Hematopoietic multipotent progenitor cell treated with erythropoietin and hydrocortisone succinate and interleukin-3 and kit ligand, for 6 days (in vitro differentiated cells): ENCODE measurements at regions not wholly inside any gene's neighbourhood (a gene's known extent, or its start where the extent isn't known, plus 50 kb on each side); places are given as distances from the start of the nearest gene placed in this dataset.
"Not testable (repeated sequence)": the region's sequence is repeated elsewhere in the genome, so short reads cannot be mapped to it uniquely, and the experiment has no call there.

Experiments used
- DNase-seq: peaks from one replicate; pipeline ENCODE4 v3.0.0-alpha.2; 2015

GRCh38 chr9:24824607-24825006, 278.9 kb upstream of the IZUMO3 start:
- no peak for DNase-seq

DNA sequence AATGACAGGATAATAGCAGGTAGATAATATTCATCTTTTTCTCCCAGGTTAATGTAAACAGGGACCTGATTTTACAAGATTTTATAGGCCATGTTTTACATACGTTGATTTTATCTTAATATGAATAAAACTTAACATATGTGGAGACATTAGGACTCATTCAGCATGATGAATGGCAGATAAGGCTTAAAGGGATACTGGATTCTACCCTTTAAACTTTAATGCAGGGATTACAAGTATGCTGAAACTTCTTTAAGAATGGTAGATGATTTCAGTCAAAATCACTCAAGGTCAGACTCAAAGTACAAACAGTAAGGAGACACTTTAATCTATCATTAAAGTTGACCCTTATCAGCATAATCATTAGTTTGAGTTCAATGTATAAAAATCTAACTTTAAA, 274.5 kb upstream of the IZUMO3 start:
- no peak for DNase-seq

DNA sequence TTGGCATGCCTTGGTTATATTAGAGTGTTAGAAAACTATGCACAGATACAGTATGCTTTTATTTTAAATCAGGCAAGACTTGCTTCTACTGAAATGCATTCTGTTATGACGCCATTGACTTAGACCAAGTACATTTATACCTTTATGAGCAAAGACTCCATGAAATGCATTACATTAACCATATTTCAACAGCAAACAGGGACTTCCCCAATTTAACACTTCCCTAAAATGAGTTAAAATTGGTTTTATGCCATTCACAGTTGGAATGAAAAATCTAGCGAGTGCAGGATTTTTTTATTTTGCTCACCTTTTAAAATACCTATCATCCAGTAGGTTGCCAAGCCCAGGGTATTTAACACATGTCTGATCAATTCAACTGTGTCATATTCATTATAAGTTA, 272.1 kb upstream of the IZUMO3 start:
- DNase-seq, result no peak

DNA sequence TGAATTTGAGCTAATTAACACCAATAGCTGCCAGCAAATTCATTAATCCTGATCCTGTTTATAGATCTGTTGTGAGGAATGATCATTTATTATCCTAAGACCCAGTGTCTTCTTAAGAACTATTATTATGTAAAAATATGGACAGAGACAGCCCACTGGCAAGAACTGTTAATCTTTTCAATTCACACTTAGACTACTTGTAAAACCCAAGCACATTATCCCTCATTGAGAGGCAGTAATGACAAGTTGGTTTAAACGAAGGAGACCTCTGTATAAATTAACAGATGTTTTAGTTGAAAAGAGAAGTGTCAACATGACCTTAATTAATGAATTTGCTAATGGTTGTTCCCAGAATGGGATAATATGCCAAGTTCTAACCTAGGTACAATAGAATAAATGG, 270.3 kb upstream of the IZUMO3 start:
- DNase-seq, result no peak

DNA sequence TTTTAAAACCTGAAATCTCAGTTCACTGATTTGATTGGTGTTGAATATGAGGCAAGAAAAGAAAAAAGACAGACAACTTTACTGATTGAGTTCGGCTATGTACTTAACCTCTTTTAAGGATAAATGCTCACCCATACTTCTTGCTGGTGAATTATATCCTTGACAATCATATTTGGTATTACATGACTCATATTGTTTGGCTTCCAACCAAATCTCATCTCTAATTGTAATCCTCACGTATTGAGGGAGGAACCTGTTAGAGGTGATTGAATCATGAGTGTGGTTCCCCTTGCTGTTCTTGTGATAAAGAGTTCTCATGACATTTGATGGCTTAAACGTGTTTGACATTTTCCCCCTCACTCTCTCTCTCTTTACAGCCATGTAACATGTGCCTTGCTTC, 255.6 kb upstream of the IZUMO3 start:
- DNase-seq, result no peak

GRCh38 chr9:24793787-24794186, 248.1 kb upstream of the IZUMO3 start:
- DNase-seq, result no peak

GRCh38 chr9:24776226-24776625, 230.5 kb upstream of the IZUMO3 start:
- DNase-seq, result no peak

DNA sequence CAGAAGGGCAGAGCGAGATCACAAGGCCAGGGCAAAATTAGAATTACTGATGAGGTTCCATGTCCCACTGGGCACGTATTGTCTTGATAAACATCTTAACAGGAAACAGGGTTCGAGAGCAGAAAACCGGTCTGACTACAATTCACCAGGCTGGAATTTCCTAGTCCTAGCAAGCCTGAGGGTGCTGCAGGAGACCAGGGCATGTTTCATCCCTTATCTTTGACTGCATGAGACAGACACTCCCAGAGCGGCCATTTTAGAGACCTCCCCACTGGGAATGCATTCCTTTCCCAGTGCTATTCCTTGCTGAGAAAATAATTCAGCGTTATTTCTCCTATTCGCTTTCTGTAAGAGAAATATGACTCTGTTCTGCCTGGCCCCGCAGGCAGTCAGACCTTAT, 228.5 kb upstream of the IZUMO3 start:
- not testable (repeated sequence) for DNase-seq

GRCh38 chr9:24766081-24766480, 220.4 kb upstream of the IZUMO3 start:
- DNase-seq, result no peak

DNA sequence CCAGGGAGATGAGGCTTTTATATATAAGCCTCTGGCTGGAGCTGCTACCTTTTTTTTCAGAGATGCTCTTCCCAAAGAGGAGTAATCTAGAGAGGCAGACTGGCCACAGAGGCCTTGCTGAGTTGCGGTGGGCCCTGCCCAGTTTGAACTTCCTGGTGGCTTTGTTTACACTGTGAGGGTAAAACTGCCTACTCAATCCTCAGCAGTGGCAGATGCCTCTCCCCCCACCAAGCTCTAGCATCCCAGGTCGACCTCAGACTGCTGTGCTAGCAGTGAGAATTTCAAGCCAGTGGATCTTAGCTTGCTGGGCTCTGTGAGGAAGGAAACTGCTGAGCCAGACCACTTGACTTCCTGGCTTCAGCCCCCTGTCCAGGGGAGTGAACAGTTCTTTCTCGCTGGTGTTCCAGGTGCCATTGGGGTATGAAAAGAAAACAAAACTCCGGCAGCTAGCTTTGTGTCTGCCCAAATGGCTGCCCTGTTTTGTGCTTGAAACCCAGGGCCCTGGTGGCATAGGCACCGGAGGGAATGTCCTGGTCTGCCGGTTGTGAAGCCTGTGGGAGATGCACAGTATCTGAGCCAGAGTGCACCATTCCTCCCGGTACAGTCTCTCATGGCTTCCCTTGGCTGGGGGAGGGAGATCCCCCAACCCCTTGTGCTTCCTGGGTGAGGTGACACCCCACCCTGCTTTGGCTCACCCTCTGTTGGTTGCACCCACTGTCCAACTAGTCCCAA, 219.5 kb upstream of the IZUMO3 start:
- no peak for DNase-seq

GRCh38 chr9:24738421-24738961, 192.8 kb upstream of the IZUMO3 start:
- no peak for DNase-seq

DNA sequence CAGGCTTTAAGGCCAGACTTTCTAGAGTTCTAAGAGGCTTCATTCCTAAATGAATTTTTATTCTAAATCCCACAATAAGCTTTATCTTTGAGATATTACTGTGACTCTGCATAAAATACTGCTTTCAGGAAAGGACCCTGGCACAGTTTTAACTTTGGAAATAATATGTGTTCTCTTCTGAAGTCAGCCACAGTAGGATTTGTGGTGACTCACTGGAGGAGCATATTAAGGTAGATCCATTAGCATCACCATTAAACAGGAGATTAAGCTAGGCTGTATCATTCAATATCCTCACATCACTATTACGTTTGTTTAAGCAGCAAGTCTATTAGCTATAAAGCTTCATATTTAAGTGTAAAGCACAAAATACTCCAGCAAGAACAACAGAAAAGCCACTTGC, 186.1 kb upstream of the IZUMO3 start:
- DNase-seq, result no peak

GRCh38 chr9:24721621-24722020, 175.9 kb upstream of the IZUMO3 start:
- no peak for DNase-seq

GRCh38 chr9:24712206-24712605, 166.5 kb upstream of the IZUMO3 start:
- DNase-seq, result no peak

DNA sequence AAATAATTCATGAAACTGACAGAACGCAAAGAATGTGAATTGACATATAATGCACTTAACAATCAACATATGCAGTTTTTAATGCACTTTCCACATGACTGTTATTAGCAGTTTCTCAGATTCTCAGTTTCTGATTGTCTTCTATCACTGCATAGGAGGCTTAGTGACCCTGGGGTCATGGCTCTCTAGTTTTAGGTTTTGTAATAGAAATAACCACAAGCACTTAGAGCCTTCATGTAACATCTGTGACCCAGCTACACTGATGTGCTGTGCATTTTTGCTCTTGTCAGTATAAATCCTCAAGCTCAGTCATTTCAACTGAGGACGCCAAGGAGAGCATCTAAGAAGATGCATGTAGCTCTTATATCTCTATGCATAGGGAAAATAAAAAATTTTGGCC, 163.1 kb upstream of the IZUMO3 start:
- DNase-seq, result no peak

DNA sequence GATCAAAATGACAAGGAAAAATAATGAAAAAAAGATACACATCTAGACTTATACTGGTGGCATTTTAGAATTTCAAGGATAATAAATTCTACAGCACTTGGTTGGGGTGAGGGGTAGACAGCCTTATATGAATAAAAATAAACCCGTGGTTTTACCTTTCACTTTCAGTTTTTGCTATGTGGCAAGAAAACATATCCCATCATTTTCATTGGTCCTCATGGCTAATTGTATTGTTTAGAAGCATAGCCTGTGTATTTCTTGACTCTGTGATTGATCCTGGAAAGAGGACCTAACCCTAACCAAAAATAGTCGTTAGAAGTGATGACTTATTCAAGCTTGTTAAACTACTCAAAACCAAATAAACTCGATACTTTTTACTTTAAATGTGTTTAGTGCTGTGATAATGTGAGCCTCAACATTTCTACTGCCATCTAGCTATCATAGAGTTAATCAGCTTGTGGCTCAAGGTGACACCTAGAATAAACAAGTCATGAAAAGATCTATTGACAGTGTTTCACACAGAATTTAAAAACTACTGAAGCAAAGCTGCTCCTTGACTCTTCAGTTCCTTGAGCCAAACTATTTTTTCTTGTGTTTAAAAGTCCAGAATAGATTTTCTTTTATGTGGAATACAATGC, 153.3 kb upstream of the IZUMO3 start:
- DNase-seq, result no peak

DNA sequence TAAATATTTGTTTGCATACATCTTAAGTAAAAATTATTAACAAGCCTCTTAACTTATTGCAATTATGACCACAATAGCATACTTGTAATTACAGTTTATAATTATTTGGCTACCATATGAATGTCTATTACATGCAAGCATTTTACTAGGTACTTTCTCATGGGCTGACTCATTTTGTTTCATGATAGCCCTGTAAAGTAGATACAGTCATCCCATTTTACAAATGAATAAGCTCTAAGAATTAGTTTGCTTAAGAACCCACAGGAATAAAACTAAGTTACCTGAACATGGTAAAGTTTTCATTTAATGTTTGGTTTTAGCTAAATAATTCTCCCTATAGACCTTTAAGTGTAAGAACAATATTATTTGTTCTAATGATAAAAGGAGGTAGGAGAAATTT, 126.6 kb upstream of the IZUMO3 start:
- DNase-seq, result no peak

GRCh38 chr9:24657387-24657786, 111.7 kb upstream of the IZUMO3 start:
- no peak for DNase-seq

GRCh38 chr9:24652181-24652580, 106.5 kb upstream of the IZUMO3 start:
- DNase-seq, result no peak

- DNase-seq, result not testable (repeated sequence)
Measured at GRCh38 chr9:24628809-24629208, 83.1 kb upstream of the IZUMO3 start.

DNA sequence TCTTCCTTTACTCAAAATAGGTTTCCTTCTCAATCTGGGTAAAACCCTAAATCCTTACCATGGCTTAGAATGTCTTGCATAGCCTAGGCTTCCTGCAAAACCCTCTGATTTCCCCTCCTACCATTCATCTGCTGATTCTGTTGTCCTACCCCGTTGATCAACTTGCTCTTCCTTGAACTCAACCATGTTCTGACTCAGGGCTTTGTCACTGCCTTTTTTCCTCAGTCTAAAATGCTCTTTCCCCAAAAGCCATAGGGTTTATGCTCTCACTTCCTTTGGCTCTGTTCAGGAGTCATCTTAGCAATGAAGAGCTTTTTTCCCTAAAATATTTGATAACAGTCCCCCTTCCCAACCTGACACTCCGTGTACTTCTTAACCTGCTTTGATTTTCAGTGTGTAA, 79.4 kb upstream of the IZUMO3 start:
- no peak for DNase-seq

DNA sequence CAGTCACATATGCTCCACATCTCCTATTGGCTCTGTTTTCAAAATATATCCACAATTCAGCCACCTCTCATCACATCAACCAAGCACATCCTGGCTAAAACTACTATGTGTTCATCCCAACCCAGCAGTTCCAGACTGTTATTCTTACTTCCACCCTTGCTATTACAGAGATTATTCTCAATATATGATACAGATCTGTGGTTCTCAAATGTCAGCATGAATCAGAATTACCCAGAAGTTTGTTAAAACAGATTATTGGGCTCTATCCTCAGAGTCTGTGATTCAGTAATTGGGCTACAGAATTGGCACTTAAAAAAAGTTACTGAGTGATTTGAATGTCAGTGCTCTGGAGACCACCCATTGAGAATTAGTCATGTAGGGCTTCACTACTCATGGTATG, 78.8 kb upstream of the IZUMO3 start:
- DNase-seq, result no peak

- no peak for DNase-seq
Measured at GRCh38 chr9:24620741-24621140, 75.0 kb upstream of the IZUMO3 start.

GRCh38 chr9:24616863-24617262, 71.2 kb upstream of the IZUMO3 start:
- no peak for DNase-seq

DNA sequence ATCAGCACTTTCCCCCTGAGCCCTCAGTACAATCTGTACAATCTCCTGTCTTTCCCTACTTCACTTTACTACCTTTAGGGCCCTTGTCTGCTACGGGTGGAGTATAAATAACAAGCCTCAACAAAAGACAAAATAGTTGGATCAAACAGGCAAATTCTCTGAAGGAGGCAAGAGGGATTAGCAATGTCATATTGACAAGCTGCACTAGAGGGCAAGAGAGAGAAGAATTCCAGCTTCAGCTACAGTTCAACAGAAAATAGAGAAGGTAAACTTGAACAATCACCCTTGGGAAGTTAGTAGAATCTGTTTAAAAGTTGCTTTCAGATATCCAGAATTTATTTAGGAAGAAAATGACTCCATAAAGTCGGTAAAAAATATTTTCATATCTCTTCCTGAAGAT, 68.4 kb upstream of the IZUMO3 start:
- DNase-seq, result no peak
